Tibial nerve (tissue), 3 donors: ENCODE measurements at regions not wholly inside any gene's neighbourhood (a gene's known extent, or its start where the extent isn't known, plus 50 kb on each side); places are given as distances from the start of the nearest gene placed in this dataset.

Experiments used
- CTCF ChIP-seq, 5 experiments: fragments of 200-600 bp in 3 of 5; fragments of 450-650 bp in 2 of 5; sonication (generic) in 3 of 5; IDR thresholded peaks; one replicate each; pipeline ENCODE4 v1.5.1; 2016 to 2019; ENCODE audit warnings: antibody characterized with exemption in 5 of 5, mild to moderate bottlenecking in 3 of 5, moderate library complexity in 2 of 5
- POLR2A ChIP-seq, 2 donors: fragments of 450-650 bp; IDR thresholded peaks; one replicate each; pipeline ENCODE4 v1.6.1; 2017; ENCODE audit warnings: antibody characterized with exemption in 2 of 2, mild to moderate bottlenecking in 2 of 2, moderate library complexity in 2 of 2

- TF ChIP-seq CTCF (IDR thresholded peaks at IDR 0.05), result no peak
- TF ChIP-seq POLR2A (IDR thresholded peaks at IDR 0.05), result no peak
These were observed 184.9 kb upstream of the TAS2R1 start for GRCh38 chr5:9815051-9815450.
